ENCODE measurements at regions not wholly inside any gene's neighbourhood (a gene's known extent, or its start where the extent isn't known, plus 50 kb on each side); places are given as distances from the start of the nearest gene placed in this dataset.

- TF ChIP-seq CTCF (IDR thresholded peaks at IDR 0.05; ENCODE audit: low read depth, low read length) (no peak), EZH2phosphoT487 (IDR thresholded peaks at IDR 0.05; ENCODE audit: low read depth) (no peak)
These were observed 222.2 kb upstream of the CPHXL start for GRCh38 chr16:75948441-75948840.

Measured in OCI-LY3 (cell line).